Prostate gland (tissue), 2 donors: ENCODE measurements at regions not wholly inside any gene's neighbourhood (a gene's known extent, or its start where the extent isn't known, plus 50 kb on each side); places are given as distances from the start of the nearest gene placed in this dataset.

Source experiments
- DNase-seq: peaks from one replicate; pipeline ENCODE4 v3.0.0-alpha.2; 2019; ENCODE audit warnings: low spot score
- H3K27ac ChIP-seq, 2 donors: fragments of 200-600 bp; sonication (generic); 2 replicates each; pipeline ENCODE4 v1.5.1; 2017 to 2019
- H3K27me3 ChIP-seq: fragments of 200-600 bp; sonication (generic); replicated peaks from 2 replicates; pipeline ENCODE4 v1.5.1; 2019; ENCODE audit not compliant: insufficient read depth
- H3K36me3 ChIP-seq, 2 donors: fragments of 200-600 bp; sonication (generic); 1 replicate in 1 of 2; 2 replicates in 1 of 2; pipeline versions ENCODE4 v1.5.1 to v1.8.1; 2017 to 2019
- H3K4me1 ChIP-seq: fragments of 200-600 bp; sonication (generic); replicated peaks from 2 replicates; pipeline ENCODE4 v1.5.1; 2019
- H3K4me3 ChIP-seq, 2 donors: fragments of 200-600 bp; sonication (generic); 2 replicates each; pipeline ENCODE4 v1.5.1; 2017 to 2019
- H3K9me3 ChIP-seq: fragments of 200-600 bp; sonication (generic); 2 replicates; pipeline ENCODE4 v1.5.1; 2017
- POLR2A ChIP-seq: fragments of 450-650 bp; IDR thresholded peaks from one replicate; pipeline ENCODE4 v1.6.1; 2016; ENCODE audit warnings: antibody characterized with exemption, mild to moderate bottlenecking
- POLR2AphosphoS5 ChIP-seq: sonication (generic); formaldehyde crosslinking; IDR thresholded peaks from one replicate; pipeline ENCODE4 v1.6.1; 2017; ENCODE audit warnings: antibody characterized with exemption
- WGBS: methylation state at CpG from one replicate; pipeline ENCODE4 v1.1.5; 2018; 5-methylcytosine and 5-hydroxymethylcytosine counted together
- intact Hi-C: fragments of 100-400 bp; cut with DNase I; formaldehyde crosslinking; loops from one replicate; pipeline ENCODE4 v1.14.2; 2022
- TF ChIP-seq, protein P1 (sequence below), 4 experiments: fragments of 200-600 bp in 2 of 4; fragments of 450-650 bp in 2 of 4; sonication (generic) in 2 of 4; IDR thresholded peaks; 1 replicate in 3 of 4; 2 replicates in 1 of 4; pipeline ENCODE4 v1.5.1; 2016 to 2019; ENCODE audit warnings: antibody characterized with exemption in 4 of 4, mild to moderate bottlenecking in 2 of 4, moderate library complexity in 2 of 4

DNA sequence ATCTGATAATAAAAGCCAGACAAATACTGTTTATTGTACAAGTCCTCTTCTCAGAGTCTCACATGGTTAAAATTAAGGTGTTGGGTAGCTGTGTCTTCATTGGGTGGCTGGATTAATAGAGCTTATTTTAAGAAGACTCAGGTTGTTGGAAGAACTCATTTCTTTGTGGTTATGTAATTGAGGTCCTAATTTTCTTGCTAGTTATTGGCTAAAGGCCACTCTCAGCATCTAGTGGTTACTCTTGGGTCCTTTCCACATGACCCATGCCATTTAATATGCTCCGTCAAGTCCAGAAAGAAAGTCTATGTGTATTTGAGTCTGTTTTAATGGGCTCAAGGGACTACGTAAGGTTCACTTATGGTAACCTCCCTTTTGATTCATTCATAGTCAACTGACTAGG, 1668.6 kb upstream of the AGA start:
- H3K27ac ChIP-seq, result no peak overlapping the region
- H3K27me3 ChIP-seq, result no peaks in the 10 kb centered on the region
- H3K9me3 ChIP-seq, result no peaks in the 10 kb centered on the region
- intact Hi-C loops, result no loop called here
- DNase-seq, result no peak
- WGBS, result 87% methylated on average over 2 of the region's 2 CpGs
- no peaks in the 10 kb centered on the region for H3K4me1 ChIP-seq
- TF ChIP-seq, protein P1, sequence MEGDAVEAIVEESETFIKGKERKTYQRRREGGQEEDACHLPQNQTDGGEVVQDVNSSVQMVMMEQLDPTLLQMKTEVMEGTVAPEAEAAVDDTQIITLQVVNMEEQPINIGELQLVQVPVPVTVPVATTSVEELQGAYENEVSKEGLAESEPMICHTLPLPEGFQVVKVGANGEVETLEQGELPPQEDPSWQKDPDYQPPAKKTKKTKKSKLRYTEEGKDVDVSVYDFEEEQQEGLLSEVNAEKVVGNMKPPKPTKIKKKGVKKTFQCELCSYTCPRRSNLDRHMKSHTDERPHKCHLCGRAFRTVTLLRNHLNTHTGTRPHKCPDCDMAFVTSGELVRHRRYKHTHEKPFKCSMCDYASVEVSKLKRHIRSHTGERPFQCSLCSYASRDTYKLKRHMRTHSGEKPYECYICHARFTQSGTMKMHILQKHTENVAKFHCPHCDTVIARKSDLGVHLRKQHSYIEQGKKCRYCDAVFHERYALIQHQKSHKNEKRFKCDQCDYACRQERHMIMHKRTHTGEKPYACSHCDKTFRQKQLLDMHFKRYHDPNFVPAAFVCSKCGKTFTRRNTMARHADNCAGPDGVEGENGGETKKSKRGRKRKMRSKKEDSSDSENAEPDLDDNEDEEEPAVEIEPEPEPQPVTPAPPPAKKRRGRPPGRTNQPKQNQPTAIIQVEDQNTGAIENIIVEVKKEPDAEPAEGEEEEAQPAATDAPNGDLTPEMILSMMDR (IDR thresholded peaks at IDR 0.05), result no peak
- TF ChIP-seq POLR2A (no peak), POLR2AphosphoS5 (no peak)
- no peak overlapping the region for H3K4me3 ChIP-seq
- H3K36me3 ChIP-seq, result no peaks in the 10 kb centered on the region

DNA sequence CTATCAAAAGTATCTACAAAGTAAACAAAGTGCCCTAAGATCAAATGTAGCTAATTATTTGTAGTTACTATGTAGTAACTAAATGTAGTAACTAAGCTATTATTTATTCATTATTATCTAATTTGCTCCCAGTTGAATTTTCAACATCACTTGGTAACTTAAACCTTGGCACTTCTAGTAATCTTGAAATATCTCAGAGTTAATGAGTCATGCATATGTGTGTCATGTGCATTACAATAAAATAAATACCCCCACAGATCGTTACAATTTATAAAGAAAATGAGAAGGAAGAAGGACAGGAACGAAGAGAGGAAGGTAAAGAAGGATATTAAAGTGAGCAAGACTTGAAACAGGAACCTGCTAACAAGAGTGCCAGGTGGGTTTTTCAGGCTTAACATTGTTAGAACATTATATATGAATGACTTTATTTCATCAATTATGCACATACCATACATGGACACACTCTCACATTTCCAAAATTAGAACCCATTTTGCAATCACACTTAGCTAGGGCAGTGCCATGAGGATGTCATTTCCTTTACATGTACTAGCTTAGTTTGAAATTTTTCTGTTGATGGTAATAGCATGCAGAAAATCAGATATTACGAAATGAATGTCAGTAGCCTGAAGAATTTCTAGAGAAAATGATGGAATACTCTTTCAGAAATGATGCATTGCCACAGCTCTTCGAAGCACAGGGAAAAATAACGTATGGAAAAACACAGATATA, 1670.4 kb upstream of the AGA start:
- H3K4me1 ChIP-seq, result no peaks in the 10 kb centered on the region
- 66% methylated on average over 5 of the region's 5 CpGs for WGBS

GRCh38 chr4:179114615-179115014, 1672.4 kb upstream of the AGA start:
- H3K36me3 ChIP-seq, result no peaks in the 10 kb centered on the region
- H3K27ac ChIP-seq, result no peak overlapping the region
- DNase-seq, result no peak
- H3K27me3 ChIP-seq, result no peaks in the 10 kb centered on the region
- TF ChIP-seq POLR2AphosphoS5 (no peak), POLR2A (no peak)
- TF ChIP-seq, protein P1 (IDR thresholded peaks at IDR 0.05), result no peak
- intact Hi-C loops, result no loop called here
- H3K9me3 ChIP-seq, result no peaks in the 10 kb centered on the region
- no peak overlapping the region for H3K4me3 ChIP-seq
- WGBS, result 88% methylated on average over 1 of the region's 1 CpG
- no peaks in the 10 kb centered on the region for H3K4me1 ChIP-seq

More for the DNA sequence above, 1670.4 kb upstream of the AGA start:
- Histone ChIP-seq H3K27me3 (no peaks in the 10 kb centered on the region), H3K9me3 (no peaks in the 10 kb centered on the region), H3K27ac (no peak overlapping the region), H3K4me3 (no peak overlapping the region), H3K36me3 (no peaks in the 10 kb centered on the region)
- no peak for DNase-seq
- intact Hi-C loops, result no loop called here
- TF ChIP-seq POLR2A, result no peak
- TF ChIP-seq POLR2AphosphoS5, result no peak
- TF ChIP-seq, protein P1 (IDR thresholded peaks at IDR 0.05), result no peak

DNA sequence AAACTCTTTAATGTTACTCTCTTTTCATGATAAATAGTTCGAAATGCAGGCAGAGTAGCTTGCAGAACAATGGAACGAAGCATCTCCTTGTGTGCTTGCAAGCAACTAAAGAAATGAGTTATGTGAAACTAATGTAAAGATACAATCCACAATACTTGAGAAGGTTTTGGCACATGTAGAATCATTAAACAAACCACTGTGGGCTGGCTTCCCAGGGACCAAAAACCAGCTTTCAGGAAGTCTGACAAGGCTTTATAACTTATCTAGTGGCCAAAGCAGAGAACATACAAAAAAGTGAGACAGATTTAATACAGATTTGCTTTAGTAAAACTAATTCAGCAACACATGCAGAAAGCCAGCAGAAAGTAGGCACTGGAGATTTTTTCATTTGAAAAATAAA, 1673.8 kb upstream of the AGA start:
- DNase-seq, result no peak
- Histone ChIP-seq H3K9me3 (no peaks in the 10 kb centered on the region), H3K36me3 (no peaks in the 10 kb centered on the region), H3K27me3 (no peaks in the 10 kb centered on the region), H3K4me1 (no peaks in the 10 kb centered on the region), H3K27ac (no peak overlapping the region), H3K4me3 (no peak overlapping the region)
- WGBS, result 72% methylated on average over 2 of the region's 2 CpGs
- TF ChIP-seq, protein P1 (IDR thresholded peaks at IDR 0.05), result no peak
- TF ChIP-seq POLR2A, result no peak
- TF ChIP-seq POLR2AphosphoS5, result no peak
- intact Hi-C loops, result no loop called here

- WGBS, result 47% methylated on average over 2 of the region's 2 CpGs
- Histone ChIP-seq H3K36me3 (no peaks in the 10 kb centered on the region), H3K4me3 (no peak overlapping the region), H3K9me3 (no peaks in the 10 kb centered on the region), H3K27ac (no peak overlapping the region), H3K4me1 (no peaks in the 10 kb centered on the region), H3K27me3 (no peaks in the 10 kb centered on the region)
- no peak for DNase-seq
- TF ChIP-seq, protein P1 (IDR thresholded peaks at IDR 0.05), result no peak
- no peak for TF ChIP-seq POLR2A
- no peak for TF ChIP-seq POLR2AphosphoS5
- intact Hi-C loops, result no loop called here
Measured at GRCh38 chr4:179116581-179116980, 1674.3 kb upstream of the AGA start.
